ENCODE measurements at regions not wholly inside any gene's neighbourhood (a gene's known extent, or its start where the extent isn't known, plus 50 kb on each side); places are given as distances from the start of the nearest gene placed in this dataset.

DNA sequence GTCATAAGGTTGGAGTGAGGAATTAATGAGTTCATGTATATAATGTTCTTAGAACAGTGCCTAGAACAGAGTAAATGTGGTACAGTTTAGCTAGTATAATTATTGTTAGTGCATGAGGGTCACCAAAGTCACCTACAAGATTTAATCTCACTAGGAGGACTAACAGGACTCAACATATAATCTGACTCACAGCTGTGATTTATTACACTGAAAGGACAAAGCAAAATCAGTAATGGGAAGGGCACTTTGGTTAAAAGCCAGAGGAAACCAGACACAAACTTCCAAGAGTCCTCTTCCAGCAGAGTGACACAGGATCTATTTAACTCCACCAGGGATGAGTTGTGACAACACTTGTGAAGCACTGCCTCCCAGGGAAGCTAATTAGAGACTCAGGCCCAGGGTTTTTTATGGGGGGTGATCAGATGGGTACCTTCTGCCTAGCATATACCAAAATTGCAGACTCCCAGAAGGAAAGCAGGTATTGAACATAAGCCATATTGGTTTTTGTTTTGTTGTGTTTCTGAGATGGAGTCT, 341.2 kb upstream of the DACH1 start:
- TF ChIP-seq CTCF (IDR thresholded peaks at IDR 0.05; ENCODE audit: insufficient read depth, low read length) (no peak), POLR2AphosphoS5 (IDR thresholded peaks at IDR 0.05; ENCODE audit: low read depth) (no peak), SPI1 (IDR thresholded peaks at IDR 0.05; ENCODE audit: borderline replicate concordance, low read depth) (no peak)
